Mucosa of rectum (tissue), 2 donors: ENCODE measurements at regions not wholly inside any gene's neighbourhood (a gene's known extent, or its start where the extent isn't known, plus 50 kb on each side); places are given as distances from the start of the nearest gene placed in this dataset.
A peak's percentile ranks its signal among the peaks of the same experiment; 100 is the strongest.

ENCODE experiments used
- H3K27ac ChIP-seq, 2 donors: one replicate each; pipeline ENCODE4 v1.7.0; 2013; ENCODE audit warnings: inconsistent platforms in 2 of 2, low read depth in 2 of 2, low read length in 2 of 2
- H3K27me3 ChIP-seq, 2 donors: one replicate each; pipeline ENCODE4 v1.7.0; 2013; ENCODE audit warnings: low read length in 2 of 2; ENCODE audit not compliant: control insufficient read depth in 2 of 2, insufficient read depth in 2 of 2
- H3K36me3 ChIP-seq, 2 donors: one replicate each; pipeline ENCODE4 v1.7.0; 2013; ENCODE audit warnings: low read length in 2 of 2; ENCODE audit not compliant: control insufficient read depth in 2 of 2, insufficient read depth in 2 of 2
- H3K4me1 ChIP-seq, 2 donors: one replicate each; pipeline ENCODE4 v1.7.0; 2013; ENCODE audit warnings: low read length in 2 of 2, mild to moderate bottlenecking in 1 of 2; ENCODE audit not compliant: control insufficient read depth in 2 of 2, insufficient read depth in 2 of 2
- H3K4me3 ChIP-seq, 2 donors: one replicate each; pipeline ENCODE4 v1.7.0; 2013; ENCODE audit warnings: low read length in 2 of 2
- H3K9ac ChIP-seq, 2 donors: one replicate each; pipeline ENCODE4 v1.7.0; 2013; ENCODE audit warnings: low read length in 2 of 2, low read depth in 1 of 2, mild to moderate bottlenecking in 1 of 2
- H3K9me3 ChIP-seq, 2 donors: one replicate each; pipeline ENCODE4 v1.7.0; 2013; ENCODE audit warnings: low read length in 2 of 2; ENCODE audit not compliant: control insufficient read depth in 2 of 2
- donor health status: healthy.
- donor health status: Normal muscosa, but diverticular disease.

GRCh38 chr18:26654616-26655524, 106.5 kb upstream of the KCTD1 start:
- Histone ChIP-seq H3K4me1 (peaks cover 8 to 9% of the 10 kb centered on the region in 2 donors), H3K9me3 (no peaks in the 10 kb centered on the region), H3K27ac (no peak overlapping the region), H3K9ac (no peak overlapping the region), H3K4me3 (peak overlapping the region; percentile 50 to 62), H3K36me3 (no peaks in the 10 kb centered on the region), H3K27me3 (peaks cover 6 to 8% of the 10 kb centered on the region in 2 donors)

- Histone ChIP-seq H3K4me1 (peaks cover 8 to 9% of the 10 kb centered on the region in 2 donors), H3K9me3 (no peaks in the 10 kb centered on the region), H3K4me3 (no peak overlapping the region), H3K27me3 (peaks cover 6 to 8% of the 10 kb centered on the region in 2 donors), H3K9ac (no peak overlapping the region), H3K36me3 (no peaks in the 10 kb centered on the region), H3K27ac (no peak overlapping the region)
Measured at GRCh38 chr18:26653943-26654615, 105.7 kb upstream of the KCTD1 start.

GRCh38 chr18:26652501-26652900, 104.1 kb upstream of the KCTD1 start:
- Histone ChIP-seq H3K36me3 (no peaks in the 10 kb centered on the region), H3K9ac (no peak overlapping the region), H3K27ac (no peak overlapping the region), H3K9me3 (no peaks in the 10 kb centered on the region), H3K4me3 (no peak overlapping the region), H3K27me3 (peaks cover 0 to 8% of the 10 kb centered on the region in 2 donors), H3K4me1 (peaks cover 3 to 6% of the 10 kb centered on the region in 2 donors)

- H3K27ac ChIP-seq, result peak overlapping the region in 1 of 2 donors; percentile 7
- H3K9me3 ChIP-seq, result no peaks in the 10 kb centered on the region
- no peak overlapping the region for H3K4me3 ChIP-seq
- H3K27me3 ChIP-seq, result peaks cover 0 to 6% of the 10 kb centered on the region in 2 donors
- H3K4me1 ChIP-seq, result peaks cover 0 to 3% of the 10 kb centered on the region in 2 donors
- no peaks in the 10 kb centered on the region for H3K36me3 ChIP-seq
- no peak overlapping the region for H3K9ac ChIP-seq
Measured at GRCh38 chr18:26650310-26651268, 102.2 kb upstream of the KCTD1 start.

- Histone ChIP-seq H3K9me3 (no peaks in the 10 kb centered on the region), H3K4me3 (no peak overlapping the region), H3K27ac (no peak overlapping the region), H3K27me3 (no peaks in the 10 kb centered on the region), H3K36me3 (no peaks in the 10 kb centered on the region), H3K9ac (no peak overlapping the region), H3K4me1 (no peaks in the 10 kb centered on the region)
Measured at GRCh38 chr18:26649193-26649543, 100.8 kb upstream of the KCTD1 start.

- Histone ChIP-seq H3K27ac (no peak overlapping the region), H3K4me3 (no peak overlapping the region)
Measured at GRCh38 chr18:26648509-26649192, 100.3 kb upstream of the KCTD1 start.

GRCh38 chr18:26646901-26647300, 98.5 kb upstream of the KCTD1 start:
- no peaks in the 10 kb centered on the region for H3K9me3 ChIP-seq
- no peak overlapping the region for H3K27ac ChIP-seq
- H3K36me3 ChIP-seq, result no peaks in the 10 kb centered on the region
- no peaks in the 10 kb centered on the region for H3K27me3 ChIP-seq
- H3K4me3 ChIP-seq, result no peak overlapping the region
- no peaks in the 10 kb centered on the region for H3K4me1 ChIP-seq
- H3K9ac ChIP-seq, result no peak overlapping the region

More at GRCh38 chr18:26648509-26649192, 100.3 kb upstream of the KCTD1 start:
- Histone ChIP-seq H3K9ac (no peak overlapping the region), H3K4me1 (no peaks in the 10 kb centered on the region), H3K9me3 (no peaks in the 10 kb centered on the region), H3K27me3 (no peaks in the 10 kb centered on the region), H3K36me3 (no peaks in the 10 kb centered on the region)

GRCh38 chr18:26642440-26643348, 94.3 kb upstream of the KCTD1 start:
- H3K27ac ChIP-seq, result no peak overlapping the region
- no peak overlapping the region for H3K4me3 ChIP-seq
- H3K9ac ChIP-seq, result no peak overlapping the region

GRCh38 chr18:26640541-26640940, 92.2 kb upstream of the KCTD1 start:
- H3K9ac ChIP-seq, result no peak overlapping the region
- H3K27ac ChIP-seq, result no peak overlapping the region
- H3K4me3 ChIP-seq, result no peak overlapping the region
- no peaks in the 10 kb centered on the region for H3K27me3 ChIP-seq
- H3K4me1 ChIP-seq, result no peaks in the 10 kb centered on the region
- no peaks in the 10 kb centered on the region for H3K9me3 ChIP-seq
- H3K36me3 ChIP-seq, result no peaks in the 10 kb centered on the region

More at GRCh38 chr18:26642440-26643348, 94.3 kb upstream of the KCTD1 start:
- Histone ChIP-seq H3K27me3 (no peaks in the 10 kb centered on the region), H3K36me3 (no peaks in the 10 kb centered on the region), H3K4me1 (no peaks in the 10 kb centered on the region), H3K9me3 (no peaks in the 10 kb centered on the region)
